Adrenal gland (tissue), 5 donors: ENCODE measurements at regions not wholly inside any gene's neighbourhood (a gene's known extent, or its start where the extent isn't known, plus 50 kb on each side); places are given as distances from the start of the nearest gene placed in this dataset.

ENCODE experiments used
- POLR2A ChIP-seq, 2 donors: fragments of 450-650 bp; IDR thresholded peaks; one replicate each; pipeline ENCODE4 v1.6.1; 2017; ENCODE audit warnings: antibody characterized with exemption in 2 of 2, mild to moderate bottlenecking in 2 of 2, moderate library complexity in 1 of 2
- TF ChIP-seq, protein P1 (sequence below), 6 experiments: fragments of 450-650 bp in 4 of 6; fragments of 200-600 bp in 2 of 6; sonication (generic) in 1 of 6; IDR thresholded peaks; 1 replicate in 5 of 6; 2 replicates in 1 of 6; pipeline versions ENCODE4 v1.5.1 to v1.8.0; 2016 to 2021; ENCODE audit warnings: antibody characterized with exemption in 6 of 6, mild to moderate bottlenecking in 2 of 6, moderate library complexity in 1 of 6
- donor health status: DM: no; HTN: no; CAD: no.

DNA sequence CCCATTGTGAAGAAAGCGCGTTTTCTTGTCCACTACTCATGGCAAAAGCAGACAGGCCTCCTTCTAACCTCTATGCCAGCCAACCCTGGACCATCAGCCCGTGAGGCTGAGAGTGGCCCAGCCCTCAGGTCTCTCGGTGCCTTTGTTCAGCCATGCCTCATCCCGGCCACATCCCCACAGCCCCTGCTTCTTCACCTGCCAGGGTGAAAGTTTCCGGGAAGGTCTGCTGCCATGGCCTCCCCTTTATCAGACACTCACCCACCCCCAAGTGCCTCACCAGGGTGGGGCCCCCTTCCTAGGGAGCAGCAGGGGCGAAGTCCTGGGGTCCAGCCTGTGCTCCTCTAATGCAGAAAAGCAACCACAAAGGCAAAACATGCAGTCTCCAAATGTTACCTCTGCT lies 478.4 kb upstream of the SALL3 start:
- TF ChIP-seq, protein P1, sequence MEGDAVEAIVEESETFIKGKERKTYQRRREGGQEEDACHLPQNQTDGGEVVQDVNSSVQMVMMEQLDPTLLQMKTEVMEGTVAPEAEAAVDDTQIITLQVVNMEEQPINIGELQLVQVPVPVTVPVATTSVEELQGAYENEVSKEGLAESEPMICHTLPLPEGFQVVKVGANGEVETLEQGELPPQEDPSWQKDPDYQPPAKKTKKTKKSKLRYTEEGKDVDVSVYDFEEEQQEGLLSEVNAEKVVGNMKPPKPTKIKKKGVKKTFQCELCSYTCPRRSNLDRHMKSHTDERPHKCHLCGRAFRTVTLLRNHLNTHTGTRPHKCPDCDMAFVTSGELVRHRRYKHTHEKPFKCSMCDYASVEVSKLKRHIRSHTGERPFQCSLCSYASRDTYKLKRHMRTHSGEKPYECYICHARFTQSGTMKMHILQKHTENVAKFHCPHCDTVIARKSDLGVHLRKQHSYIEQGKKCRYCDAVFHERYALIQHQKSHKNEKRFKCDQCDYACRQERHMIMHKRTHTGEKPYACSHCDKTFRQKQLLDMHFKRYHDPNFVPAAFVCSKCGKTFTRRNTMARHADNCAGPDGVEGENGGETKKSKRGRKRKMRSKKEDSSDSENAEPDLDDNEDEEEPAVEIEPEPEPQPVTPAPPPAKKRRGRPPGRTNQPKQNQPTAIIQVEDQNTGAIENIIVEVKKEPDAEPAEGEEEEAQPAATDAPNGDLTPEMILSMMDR (IDR thresholded peaks at IDR 0.05) = no peak
- TF ChIP-seq POLR2A (IDR thresholded peaks at IDR 0.05) = no peak
